HEK293T (cell line): ENCODE measurements at regions not wholly inside any gene's neighbourhood (a gene's known extent, or its start where the extent isn't known, plus 50 kb on each side); places are given as distances from the start of the nearest gene placed in this dataset.

Experiments
- FOXA1 ChIP-seq: fragments of 450-650 bp; IDR thresholded peaks from 2 replicates; pipeline ENCODE4 v1.6.1; 2016; ENCODE audit warnings: mild to moderate bottlenecking
- FOXK2 ChIP-seq: fragments of 450-650 bp; IDR thresholded peaks from 2 replicates; pipeline ENCODE4 v1.6.1; 2016; ENCODE audit warnings: mild to moderate bottlenecking
- PKNOX1 ChIP-seq: fragments of 450-650 bp; IDR thresholded peaks from 2 replicates; pipeline ENCODE4 v1.6.1; 2016
- SP1 ChIP-seq: fragments of 450-650 bp; IDR thresholded peaks from 2 replicates; pipeline ENCODE4 v1.6.1; 2017
- TARDBP ChIP-seq: fragments of 450-650 bp; IDR thresholded peaks from 2 replicates; pipeline ENCODE4 v1.6.1; 2016

- no peak for TF ChIP-seq FOXK2
- TF ChIP-seq TARDBP: no peak
- TF ChIP-seq PKNOX1: no peak
- TF ChIP-seq SP1: no peak
- TF ChIP-seq FOXA1: no peak
Measured at GRCh38 chr15:95375281-95375680, 955.2 kb upstream of the NR2F2 start.
